ENCODE measurements at regions not wholly inside any gene's neighbourhood (a gene's known extent, or its start where the extent isn't known, plus 50 kb on each side); places are given as distances from the start of the nearest gene placed in this dataset.

DNA sequence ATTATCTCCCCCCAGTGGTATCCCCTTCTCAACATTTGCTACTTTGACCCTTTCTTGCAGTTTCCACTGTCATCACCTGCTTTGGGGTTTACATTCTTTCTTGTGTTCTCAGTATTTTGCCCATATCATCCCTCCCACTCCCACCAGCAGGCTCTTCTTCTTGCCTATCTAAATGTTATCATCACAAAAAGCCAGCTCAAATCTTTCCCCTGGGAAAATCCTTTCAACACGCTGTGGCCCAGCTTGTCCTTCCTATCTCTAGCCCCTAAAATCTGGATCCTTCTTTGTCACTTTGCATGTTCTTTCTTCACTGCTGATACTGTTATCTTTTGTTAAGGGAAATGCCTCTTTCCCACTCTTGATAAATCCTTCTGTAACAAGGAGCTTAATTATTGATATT lies 138.2 kb downstream of the RAD51AP2 start:
- no peak for DNase-seq (ENCODE audit: low spot score)
- H3K27ac ChIP-seq = no peak overlapping the region
- H3K79me2 ChIP-seq = no peaks in the 10 kb centered on the region
- WGBS (ENCODE audit: low lambda C conversion rate, missing lambda C conversion rate) = 40% methylated on average over 1 of the region's 1 CpG
- H3K4me3 ChIP-seq = no peak overlapping the region
- H2AFZ ChIP-seq = no peak overlapping the region
- TF ChIP-seq EZH2phosphoT487 (IDR thresholded peaks at IDR 0.05; ENCODE audit: low read depth, severe bottlenecking, unreplicated experiment) (no peak), EZH2 (IDR thresholded peaks at IDR 0.05; ENCODE audit: borderline replicate concordance) (no peak)
- TF ChIP-seq, protein P1, sequence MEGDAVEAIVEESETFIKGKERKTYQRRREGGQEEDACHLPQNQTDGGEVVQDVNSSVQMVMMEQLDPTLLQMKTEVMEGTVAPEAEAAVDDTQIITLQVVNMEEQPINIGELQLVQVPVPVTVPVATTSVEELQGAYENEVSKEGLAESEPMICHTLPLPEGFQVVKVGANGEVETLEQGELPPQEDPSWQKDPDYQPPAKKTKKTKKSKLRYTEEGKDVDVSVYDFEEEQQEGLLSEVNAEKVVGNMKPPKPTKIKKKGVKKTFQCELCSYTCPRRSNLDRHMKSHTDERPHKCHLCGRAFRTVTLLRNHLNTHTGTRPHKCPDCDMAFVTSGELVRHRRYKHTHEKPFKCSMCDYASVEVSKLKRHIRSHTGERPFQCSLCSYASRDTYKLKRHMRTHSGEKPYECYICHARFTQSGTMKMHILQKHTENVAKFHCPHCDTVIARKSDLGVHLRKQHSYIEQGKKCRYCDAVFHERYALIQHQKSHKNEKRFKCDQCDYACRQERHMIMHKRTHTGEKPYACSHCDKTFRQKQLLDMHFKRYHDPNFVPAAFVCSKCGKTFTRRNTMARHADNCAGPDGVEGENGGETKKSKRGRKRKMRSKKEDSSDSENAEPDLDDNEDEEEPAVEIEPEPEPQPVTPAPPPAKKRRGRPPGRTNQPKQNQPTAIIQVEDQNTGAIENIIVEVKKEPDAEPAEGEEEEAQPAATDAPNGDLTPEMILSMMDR (IDR thresholded peaks at IDR 0.05; ENCODE audit: poor library complexity) = no peak
- no peaks in the 10 kb centered on the region for H3K4me1 ChIP-seq (ENCODE audit: insufficient read depth)
- no peak overlapping the region for H3K4me2 ChIP-seq
- no peaks in the 10 kb centered on the region for H3K27me3 ChIP-seq
- no peaks in the 10 kb centered on the region for H3K9me2 ChIP-seq (replicated peaks; ENCODE audit: insufficient read depth)
- H4K20me1 ChIP-seq (ENCODE audit: insufficient read depth, poor library complexity, severe bottlenecking) = no peaks in the 10 kb centered on the region
- H3K9me3 ChIP-seq (ENCODE audit: low read depth) = no peaks in the 10 kb centered on the region
- H3K36me3 ChIP-seq (replicated peaks; ENCODE audit: insufficient read depth, low read depth) = no peaks in the 10 kb centered on the region

DNA sequence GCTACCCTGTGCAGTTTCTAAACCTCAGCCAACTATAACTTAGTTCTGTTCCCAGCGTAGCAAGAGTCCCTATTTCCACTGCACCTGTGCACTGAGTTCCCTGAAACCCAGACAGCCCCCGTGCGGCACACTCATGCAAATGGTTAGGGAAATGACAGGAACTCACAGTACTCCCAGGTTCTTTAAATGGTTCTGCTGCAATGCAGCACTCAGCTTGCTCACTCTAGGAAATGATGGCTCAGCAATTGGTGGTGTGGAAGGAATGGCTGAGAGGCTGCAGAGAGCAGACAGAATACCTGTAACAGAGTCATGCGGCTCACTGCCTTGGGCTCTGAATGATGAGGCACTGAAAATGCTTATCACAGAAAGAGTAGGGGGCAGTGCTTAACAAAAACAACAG lies 143.0 kb downstream of the RAD51AP2 start:
- Histone ChIP-seq H3K4me2 (no peak overlapping the region), H4K20me1 (ENCODE audit: insufficient read depth, poor library complexity, severe bottlenecking) (no peaks in the 10 kb centered on the region), H3K27me3 (no peaks in the 10 kb centered on the region), H3K9me2 (replicated peaks; ENCODE audit: insufficient read depth) (no peaks in the 10 kb centered on the region), H3K79me2 (no peaks in the 10 kb centered on the region), H3K4me1 (ENCODE audit: insufficient read depth) (no peaks in the 10 kb centered on the region), H3K4me3 (no peak overlapping the region), H3K36me3 (replicated peaks; ENCODE audit: insufficient read depth, low read depth) (no peaks in the 10 kb centered on the region), H3K9me3 (ENCODE audit: low read depth) (no peaks in the 10 kb centered on the region), H2AFZ (no peak overlapping the region), H3K27ac (no peak overlapping the region)
- TF ChIP-seq EZH2phosphoT487 (IDR thresholded peaks at IDR 0.05; ENCODE audit: low read depth, severe bottlenecking, unreplicated experiment) (no peak), EZH2 (IDR thresholded peaks at IDR 0.05; ENCODE audit: borderline replicate concordance) (no peak)
- TF ChIP-seq, protein P1 (IDR thresholded peaks at IDR 0.05; ENCODE audit: poor library complexity) = no peak
- WGBS (ENCODE audit: low lambda C conversion rate, missing lambda C conversion rate) = 81% methylated on average over 4 of the region's 4 CpGs
- no peak for DNase-seq (ENCODE audit: low spot score)

DNA sequence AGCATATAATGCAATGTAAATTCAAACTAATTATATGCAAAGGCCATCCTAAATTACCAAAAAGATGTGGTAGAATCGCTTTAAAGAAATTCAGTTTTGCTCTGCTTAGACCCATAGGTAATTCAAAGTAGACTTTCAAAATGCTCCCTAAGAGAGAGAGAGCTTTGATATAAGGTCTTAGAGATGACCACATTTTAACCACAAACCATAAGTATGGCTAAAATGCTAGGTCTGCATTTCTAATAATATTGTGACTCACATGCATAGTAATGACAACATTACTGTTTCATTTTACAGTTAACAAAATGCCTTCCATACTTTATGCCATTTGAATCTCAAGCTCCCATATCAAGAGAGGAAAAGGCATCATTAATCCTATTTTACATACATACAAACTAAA lies 144.5 kb downstream of the RAD51AP2 start:
- DNase-seq (ENCODE audit: low spot score) = no peak
- H3K36me3 ChIP-seq (replicated peaks; ENCODE audit: insufficient read depth, low read depth) = no peaks in the 10 kb centered on the region
- no peaks in the 10 kb centered on the region for H4K20me1 ChIP-seq (ENCODE audit: insufficient read depth, poor library complexity, severe bottlenecking)
- no peaks in the 10 kb centered on the region for H3K9me3 ChIP-seq (ENCODE audit: low read depth)
- 81% methylated on average over 1 of the region's 1 CpG for WGBS (ENCODE audit: low lambda C conversion rate, missing lambda C conversion rate)
- H2AFZ ChIP-seq = no peak overlapping the region
- TF ChIP-seq EZH2 (IDR thresholded peaks at IDR 0.05; ENCODE audit: borderline replicate concordance) (no peak), EZH2phosphoT487 (IDR thresholded peaks at IDR 0.05; ENCODE audit: low read depth, severe bottlenecking, unreplicated experiment) (no peak)
- TF ChIP-seq, protein P1 (IDR thresholded peaks at IDR 0.05; ENCODE audit: poor library complexity) = no peak
- no peak overlapping the region for H3K27ac ChIP-seq
- H3K4me2 ChIP-seq = no peak overlapping the region
- no peaks in the 10 kb centered on the region for H3K79me2 ChIP-seq
- no peak overlapping the region for H3K4me3 ChIP-seq
- H3K27me3 ChIP-seq = no peaks in the 10 kb centered on the region
- no peaks in the 10 kb centered on the region for H3K4me1 ChIP-seq (ENCODE audit: insufficient read depth)
- H3K9me2 ChIP-seq (replicated peaks; ENCODE audit: insufficient read depth) = no peaks in the 10 kb centered on the region

DNA sequence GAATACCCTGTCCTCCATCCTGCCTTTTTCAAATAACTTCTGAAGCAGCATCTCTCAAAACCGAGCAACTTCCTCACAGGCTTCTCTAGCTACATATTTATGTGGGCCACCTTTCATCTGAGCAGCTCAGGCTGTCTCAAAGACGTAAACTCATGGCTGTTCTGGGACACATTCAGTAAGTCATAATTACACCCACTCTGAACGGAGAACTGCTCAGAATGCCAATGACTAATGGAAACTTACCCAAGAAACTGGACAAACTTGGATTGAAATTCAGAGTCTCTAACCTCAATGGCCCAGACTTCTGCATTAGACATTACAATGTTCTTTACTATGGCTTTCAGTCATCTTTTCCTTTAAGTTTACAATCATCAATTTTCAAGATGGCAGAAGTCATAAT lies 145.2 kb downstream of the RAD51AP2 start:
- Histone ChIP-seq H3K4me2 (no peak overlapping the region), H3K27me3 (no peaks in the 10 kb centered on the region), H3K9me2 (replicated peaks; ENCODE audit: insufficient read depth) (no peaks in the 10 kb centered on the region), H3K79me2 (no peaks in the 10 kb centered on the region), H3K9me3 (ENCODE audit: low read depth) (no peaks in the 10 kb centered on the region), H3K27ac (no peak overlapping the region), H3K36me3 (replicated peaks; ENCODE audit: insufficient read depth, low read depth) (no peaks in the 10 kb centered on the region), H4K20me1 (ENCODE audit: insufficient read depth, poor library complexity, severe bottlenecking) (no peaks in the 10 kb centered on the region), H3K4me3 (no peak overlapping the region), H2AFZ (no peak overlapping the region), H3K4me1 (ENCODE audit: insufficient read depth) (no peaks in the 10 kb centered on the region)
- TF ChIP-seq EZH2 (IDR thresholded peaks at IDR 0.05; ENCODE audit: borderline replicate concordance) (no peak), EZH2phosphoT487 (IDR thresholded peaks at IDR 0.05; ENCODE audit: low read depth, severe bottlenecking, unreplicated experiment) (no peak)
- TF ChIP-seq, protein P1 (IDR thresholded peaks at IDR 0.05; ENCODE audit: poor library complexity) = no peak
- WGBS (ENCODE audit: low lambda C conversion rate, missing lambda C conversion rate) = 81% methylated on average over 3 of the region's 3 CpGs
- DNase-seq (ENCODE audit: low spot score) = no peak

All from hepatocyte (in vitro differentiated cells).